GM21390 (cell line): ENCODE measurements at regions not wholly inside any gene's neighbourhood (a gene's known extent, or its start where the extent isn't known, plus 50 kb on each side); places are given as distances from the start of the nearest gene placed in this dataset.
"Not testable (repeated sequence)": the region's sequence is repeated elsewhere in the genome, so short reads cannot be mapped to it uniquely, and the experiment has no call there.

ENCODE experiments used
- ATAC-seq: cut with Tn5 transposase; IDR thresholded peaks from one replicate; pipeline ENCODE4 v1.9.1; 2021; ENCODE audit not compliant: unreplicated experiment

DNA sequence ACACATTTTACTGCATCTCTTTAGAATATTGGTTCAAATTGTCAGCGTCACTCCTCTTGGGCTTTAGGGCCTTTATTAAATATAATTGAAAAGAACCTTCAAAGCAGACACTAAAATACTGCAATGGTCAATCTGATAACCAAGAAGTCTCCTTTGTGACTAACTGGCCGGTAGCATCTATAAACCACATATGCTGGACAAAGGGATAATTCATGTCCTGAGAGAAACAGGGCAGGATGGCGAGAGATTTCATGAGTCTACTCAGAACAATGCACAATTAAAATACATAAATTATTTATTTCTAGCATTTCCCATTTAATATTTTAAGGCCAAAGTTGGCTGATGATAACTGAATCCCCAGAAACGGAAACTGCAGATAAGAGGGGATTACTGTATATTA is 1083.4 kb upstream of the CDH18 start:
- ATAC-seq: no peak

DNA sequence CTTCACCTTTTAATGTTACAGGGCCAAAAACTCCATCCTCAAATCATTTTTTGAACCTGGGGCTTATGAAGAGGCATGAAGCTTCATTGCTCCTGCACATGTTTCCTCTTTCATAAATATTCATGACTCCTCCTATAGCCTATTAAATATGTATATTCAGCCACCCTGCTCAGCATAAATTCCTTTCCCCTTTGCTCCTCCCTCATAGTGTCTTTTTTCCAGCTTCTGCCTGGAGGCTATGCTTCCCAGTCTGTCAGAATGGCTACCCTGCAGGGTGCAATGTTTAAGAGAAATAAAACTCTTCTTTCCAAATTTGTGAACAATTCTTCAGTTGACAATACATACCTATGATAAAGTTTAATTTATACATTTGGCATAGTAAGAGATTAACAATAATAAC is 1082.9 kb upstream of the CDH18 start:
- ATAC-seq: no peak

DNA sequence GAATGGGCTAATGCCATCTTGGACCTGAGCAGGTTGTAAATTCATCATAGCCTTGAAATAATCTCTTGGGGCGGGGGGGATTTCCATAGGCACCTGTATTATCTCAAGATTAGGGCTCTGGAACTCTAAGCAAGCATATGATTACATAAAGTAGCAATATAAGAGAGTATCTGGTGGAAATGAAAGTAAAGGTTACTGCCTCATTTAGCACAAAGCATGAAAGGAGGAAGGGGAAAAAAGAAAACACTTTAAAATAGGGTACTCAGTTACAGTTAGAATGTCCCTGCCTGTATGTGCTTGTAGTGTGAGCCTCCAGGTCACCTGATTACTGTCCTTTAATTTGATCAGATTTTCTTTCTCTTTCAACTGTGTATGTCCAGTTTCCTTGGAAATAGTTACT is 1079.7 kb upstream of the CDH18 start:
- ATAC-seq: no peak

DNA sequence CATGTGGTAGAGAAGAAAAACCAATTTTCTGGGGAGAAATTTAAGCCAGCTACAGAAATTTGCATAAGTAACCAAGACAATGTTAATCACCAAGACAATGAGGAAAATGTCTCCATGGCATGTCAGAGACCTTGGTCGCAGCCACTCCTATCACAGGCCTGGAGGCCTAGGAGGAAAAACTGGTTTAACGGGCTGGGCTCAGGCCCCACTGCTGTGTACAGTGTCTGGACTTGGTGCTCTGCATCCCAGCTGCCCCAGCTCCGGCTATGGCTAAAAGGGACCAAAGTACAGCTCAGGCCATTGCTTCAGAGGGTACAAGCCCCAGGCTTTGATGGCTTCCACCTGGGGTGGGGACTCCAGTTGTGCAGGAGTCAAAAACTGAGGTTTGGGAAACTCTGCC is 1075.1 kb upstream of the CDH18 start:
- no peak for ATAC-seq

DNA sequence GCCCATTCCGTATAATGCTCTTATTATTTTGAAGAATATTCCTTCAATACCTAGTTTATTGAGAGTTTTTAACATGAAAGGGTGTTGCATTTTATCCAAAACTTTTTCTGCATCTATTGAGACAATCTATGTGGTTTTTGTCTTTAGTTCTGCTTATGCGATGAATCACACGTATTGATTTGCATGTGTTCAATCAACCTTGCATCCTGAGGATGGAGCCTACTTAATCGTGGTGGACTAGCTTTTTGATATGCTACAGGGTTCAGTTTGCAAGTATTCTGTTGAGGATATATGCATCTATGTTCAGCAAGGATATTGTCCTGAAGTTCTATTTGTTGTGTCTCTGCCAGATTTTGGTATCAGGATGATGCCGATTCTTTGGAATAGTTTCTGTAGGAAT is 1070.3 kb upstream of the CDH18 start:
- ATAC-seq: peak; percentile 98

DNA sequence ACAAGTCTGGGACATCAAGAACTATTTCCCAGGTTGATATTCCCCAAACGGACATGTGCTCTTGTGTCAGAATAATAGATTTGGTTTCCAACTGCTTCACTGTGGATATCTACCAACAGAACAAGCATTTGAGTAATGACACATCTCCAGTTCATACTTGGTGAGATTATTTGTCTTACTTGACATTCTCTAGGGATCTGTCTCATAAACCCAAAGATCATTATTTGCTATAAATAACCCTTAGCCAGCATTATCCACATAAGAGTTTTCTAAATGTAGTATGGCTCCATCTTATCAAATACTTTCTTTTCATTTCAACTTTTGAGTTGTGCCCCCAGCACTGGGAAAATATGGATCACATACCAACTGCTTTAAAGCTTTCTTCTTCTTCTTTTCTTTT is 1063.9 kb upstream of the CDH18 start:
- ATAC-seq: no peak

DNA sequence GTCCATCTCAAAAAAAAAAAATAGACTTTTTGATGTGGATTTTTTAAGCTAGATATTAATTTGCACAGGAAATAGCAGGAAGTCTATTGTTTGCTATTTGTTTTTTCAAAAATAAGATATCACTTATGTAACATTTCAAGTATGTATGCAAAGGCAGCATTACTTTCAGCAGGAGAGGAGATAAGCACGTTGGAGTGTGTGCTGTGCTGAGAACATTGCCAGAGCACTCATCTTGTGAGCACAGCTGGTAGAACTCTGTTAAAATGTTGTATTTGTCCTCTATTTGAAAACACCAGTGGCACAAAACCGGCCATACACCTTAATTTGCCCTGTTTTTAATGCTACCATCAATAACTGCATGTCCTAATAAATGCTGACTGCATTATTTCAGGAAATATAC is 1061.9 kb upstream of the CDH18 start:
- no peak for ATAC-seq

DNA sequence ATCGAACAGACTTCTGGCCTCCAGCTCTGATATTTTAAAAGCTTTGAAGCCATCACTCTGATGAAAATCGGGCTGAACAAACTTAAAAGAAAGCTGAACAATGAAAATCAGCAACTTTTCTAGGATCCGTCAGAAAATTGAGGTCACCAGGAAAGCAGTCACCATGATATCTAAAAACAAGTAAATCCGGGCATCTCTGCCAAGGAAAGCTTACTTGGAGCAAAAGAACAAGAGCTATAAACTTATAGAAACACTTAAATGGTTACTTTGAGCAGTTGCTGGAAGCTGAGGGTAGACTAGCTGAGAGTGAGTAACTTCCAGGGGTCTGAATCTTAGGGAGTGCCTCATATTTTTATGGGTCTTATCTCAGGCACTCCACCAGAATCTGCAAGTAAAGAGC is 1043.0 kb upstream of the CDH18 start:
- no peak for ATAC-seq

DNA sequence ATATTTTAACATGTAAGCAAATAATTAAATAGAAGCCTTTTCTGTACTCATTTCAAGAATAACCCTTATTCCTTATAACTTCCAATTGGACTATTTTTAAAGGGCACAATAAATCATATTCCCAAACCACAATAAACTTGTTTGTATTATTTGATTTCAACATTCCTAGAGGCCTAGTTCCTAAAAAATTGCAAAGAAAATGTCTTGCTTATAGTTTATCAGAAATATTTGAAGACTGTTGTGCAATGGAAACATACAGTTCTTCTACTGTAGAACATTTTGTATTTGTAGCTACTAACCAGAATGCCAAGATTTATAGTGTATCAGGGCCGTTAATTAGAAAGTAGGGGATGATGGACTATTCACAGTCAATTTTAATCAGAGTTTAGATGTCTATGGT is 1037.0 kb upstream of the CDH18 start:
- no peak for ATAC-seq

DNA sequence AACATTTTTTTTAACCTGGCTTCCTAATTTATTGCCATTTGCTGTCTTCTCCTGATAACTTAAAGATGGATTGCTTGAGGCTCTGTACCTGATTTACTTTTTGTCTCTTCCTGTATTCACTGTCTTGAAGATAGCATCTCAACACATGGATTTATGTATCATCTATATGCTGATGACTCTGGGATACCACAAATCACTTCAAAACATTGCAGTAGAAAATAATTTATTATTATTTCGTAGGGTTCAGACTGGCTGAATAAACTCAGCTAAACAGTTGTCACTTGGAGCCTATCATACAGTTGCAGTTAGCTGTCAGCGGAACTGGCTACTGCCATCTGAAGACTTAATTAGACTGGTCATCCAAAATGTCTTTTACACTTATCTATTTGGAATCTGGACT is 1025.2 kb upstream of the CDH18 start:
- ATAC-seq: no peak

DNA sequence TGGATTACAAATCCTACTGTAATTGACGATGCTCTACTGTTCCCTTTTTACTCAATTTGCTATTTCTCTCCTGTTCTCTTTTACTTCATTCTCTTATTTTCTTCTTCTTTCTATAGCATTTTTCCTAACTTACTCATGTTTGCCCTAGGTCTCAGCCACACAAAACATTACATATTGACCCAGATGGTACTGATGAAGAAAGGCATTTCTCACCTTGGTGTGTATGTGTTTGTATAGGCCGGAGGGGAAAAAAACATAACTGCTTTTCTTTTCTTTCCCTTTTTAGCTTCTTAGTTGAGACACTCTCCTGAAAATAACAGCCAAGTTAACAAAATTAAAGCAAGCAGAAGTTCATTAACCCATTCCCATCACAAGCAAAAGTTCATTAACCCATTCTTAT is 1019.8 kb upstream of the CDH18 start:
- no peak for ATAC-seq

DNA sequence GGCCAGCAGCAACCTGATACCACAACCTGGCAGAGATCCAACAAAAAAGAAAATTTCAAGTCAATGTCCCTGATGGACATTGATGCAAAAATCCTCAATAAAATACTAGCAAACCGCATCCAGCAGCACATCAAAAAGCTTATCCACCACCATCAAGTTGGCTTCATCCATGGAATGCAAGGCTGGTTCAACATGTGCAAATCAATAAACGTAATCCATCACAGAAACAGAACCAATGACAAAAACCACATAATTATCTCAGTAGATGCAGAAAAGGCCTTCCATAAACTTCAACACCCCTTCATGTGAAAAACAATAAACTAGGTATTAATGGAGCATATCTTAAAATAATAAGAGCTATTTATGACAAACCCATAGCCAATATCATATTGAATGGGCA is 1000.9 kb upstream of the CDH18 start:
- not testable (repeated sequence) for ATAC-seq

DNA sequence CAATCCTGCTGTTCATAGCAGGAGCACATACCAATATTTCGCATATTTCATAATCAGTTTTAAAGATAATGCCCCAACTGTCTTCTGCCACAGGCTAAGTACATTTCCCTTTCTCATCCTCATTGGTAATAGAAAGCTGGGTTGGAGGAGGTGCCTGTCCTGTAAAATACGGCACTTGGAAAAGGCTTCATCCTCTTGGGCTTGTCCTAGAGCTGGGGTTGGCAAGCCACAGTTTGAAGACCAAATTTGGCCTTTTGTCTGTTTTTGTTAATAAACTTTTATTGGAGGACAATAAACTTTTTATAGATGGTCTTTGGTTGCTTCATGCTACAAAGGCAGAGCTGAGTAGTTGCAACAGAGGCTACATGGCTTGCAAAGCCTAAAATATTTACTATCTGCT is 997.8 kb upstream of the CDH18 start:
- no peak for ATAC-seq

DNA sequence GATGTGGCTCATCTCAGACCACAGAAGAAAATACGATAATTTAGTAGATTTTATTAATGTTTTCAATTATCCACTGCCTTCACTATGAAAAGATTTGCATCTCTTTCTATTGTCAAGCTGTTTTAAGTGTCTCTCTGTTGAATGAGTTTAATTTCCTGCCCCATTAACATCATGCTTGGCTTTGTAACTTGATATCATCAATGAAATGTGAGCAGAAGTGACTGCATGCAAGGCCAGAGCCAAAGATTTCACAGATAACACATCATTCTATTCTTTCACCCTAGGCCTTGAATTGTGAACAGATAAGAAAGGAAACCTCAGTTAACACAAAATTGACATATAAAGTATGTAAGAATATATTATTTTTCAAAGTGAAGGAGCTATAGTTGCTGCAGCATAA is 986.4 kb upstream of the CDH18 start:
- ATAC-seq: no peak

DNA sequence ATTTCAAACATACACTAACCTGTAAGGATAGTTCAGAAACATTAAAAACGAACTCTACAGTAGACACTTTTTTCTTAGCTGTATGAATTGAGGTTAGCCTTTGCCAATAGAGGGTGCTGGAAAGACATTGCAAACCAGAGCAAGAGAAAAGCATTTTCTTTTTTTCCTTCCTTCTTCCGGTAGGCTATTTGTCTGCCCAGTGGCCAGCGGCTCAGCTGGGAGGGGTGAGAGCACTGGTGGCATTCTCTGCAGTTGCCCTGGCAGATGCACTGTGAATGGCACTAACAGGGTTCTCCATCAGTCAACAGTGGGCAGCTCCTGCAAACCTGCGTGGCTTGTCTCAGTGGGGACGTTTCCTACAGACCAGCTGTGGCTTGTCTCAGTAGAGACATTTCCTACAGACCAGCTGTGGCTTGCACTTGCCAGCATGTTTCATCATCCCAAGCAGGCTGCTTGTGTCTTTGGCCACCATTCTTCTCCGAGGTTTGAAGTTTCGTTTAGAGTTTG is 984.5 kb upstream of the CDH18 start:
- peak; percentile 75 for ATAC-seq

DNA sequence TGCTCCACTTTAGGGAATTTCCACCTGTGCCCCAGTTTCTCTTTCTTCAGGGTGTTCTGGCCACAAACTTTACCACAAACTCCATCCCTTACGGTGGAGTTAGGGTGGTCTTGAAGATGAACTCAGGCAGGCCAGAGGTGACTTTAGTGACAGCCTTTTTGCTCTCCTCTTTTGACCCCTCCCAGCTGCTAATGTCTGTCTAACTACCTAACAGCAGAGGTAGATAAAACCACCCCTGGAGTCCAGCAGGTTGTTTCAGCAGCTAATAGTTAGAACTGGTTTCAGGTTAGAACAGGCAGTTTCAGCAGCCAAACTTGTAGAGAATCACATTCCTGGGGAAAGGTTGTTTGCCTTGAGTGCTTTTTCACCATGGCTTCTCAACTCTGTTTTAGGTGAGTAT is 971.3 kb upstream of the CDH18 start:
- no peak for ATAC-seq

DNA sequence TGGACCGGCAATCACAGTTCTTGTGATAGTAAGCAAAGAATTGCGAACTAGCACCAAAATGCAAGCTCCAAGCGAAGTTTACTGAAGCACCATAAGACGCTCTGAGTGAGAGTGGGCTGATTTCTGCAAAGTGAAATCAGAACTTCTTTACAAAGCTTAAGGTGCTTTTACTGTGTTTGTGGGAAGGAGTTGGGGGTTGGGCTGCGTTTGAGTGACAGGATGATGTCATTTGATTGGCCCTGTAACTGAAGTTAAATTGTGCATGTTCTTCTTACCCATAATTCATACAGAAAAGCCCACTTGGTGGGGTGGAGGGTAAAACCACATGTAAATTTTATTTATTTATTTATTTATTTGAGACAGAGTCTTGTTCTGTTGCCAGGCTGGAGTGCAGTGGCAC is 970.6 kb upstream of the CDH18 start:
- ATAC-seq: no peak

DNA sequence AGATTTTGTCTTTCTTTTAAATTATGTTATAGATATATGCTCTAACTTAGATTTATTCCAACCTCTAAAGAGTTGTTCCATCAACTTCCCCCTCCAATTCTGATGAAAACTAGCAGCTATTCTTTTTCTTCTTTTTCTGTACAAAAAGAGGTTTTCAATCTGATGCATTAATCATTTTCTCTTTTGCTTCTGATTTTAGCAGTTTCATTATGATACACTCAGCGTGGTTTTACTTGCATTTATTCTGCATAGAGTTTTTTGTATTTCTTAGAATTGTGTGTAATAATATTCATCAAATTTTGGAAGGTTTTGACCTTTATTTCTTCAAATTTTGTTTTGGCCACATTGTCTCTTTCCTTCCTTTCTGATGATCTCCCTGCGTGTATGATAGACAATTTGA is 968.1 kb upstream of the CDH18 start:
- ATAC-seq: no peak

DNA sequence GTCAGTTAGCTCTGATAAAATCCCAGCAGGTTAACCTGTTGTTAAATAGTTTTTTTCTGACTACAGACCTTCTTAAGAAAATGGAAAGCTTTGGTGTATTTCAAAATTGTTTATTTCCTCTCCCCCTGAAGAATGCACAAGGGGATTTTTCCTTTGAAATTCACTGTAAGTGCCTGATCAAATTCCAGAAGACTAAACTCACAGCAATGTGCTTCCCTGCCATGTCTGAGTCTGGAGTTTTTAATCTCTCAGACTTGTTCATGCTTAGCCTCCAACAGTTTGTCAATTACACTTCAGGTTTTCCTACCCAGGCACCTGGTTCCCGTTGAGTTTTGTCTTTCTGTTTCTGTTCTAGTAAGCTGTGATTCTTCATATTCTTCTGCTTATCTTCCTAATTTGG is 961.6 kb upstream of the CDH18 start:
- ATAC-seq: no peak

DNA sequence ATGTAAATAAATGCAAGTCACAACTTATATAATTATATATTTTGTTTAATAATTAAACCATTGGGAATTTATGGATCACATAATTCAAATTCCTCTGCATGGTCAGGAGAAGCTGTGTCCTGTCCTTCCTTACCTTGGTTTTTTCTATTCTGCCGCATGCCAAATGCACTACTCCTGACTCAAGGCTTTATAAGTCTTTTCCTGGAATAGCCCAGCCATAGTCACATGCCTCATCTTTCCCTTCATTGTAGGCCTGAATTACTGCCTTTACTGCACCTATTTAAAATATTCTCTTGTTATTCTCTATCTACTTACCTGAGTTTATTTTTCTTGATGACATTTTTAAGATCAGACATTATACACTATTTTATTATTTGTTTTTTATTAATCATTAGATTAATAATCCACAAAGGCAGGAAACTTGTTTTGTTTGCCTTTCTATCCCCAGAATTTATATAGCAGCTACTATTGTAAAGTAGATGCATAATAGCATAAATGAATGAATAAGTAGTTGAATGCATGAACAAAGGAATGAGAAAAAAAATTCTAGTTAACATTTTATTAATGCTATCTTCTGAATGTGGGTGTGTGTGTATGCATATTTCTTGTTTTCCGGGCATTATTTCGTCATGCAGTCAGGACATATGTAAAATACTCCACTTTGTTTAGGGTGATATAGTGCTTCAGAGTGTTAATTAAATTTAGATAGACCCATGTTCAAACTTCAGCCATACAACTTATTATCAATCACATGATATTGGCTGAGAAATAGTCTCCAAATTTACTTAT is 955.4 kb upstream of the CDH18 start:
- not testable (repeated sequence) for ATAC-seq

DNA sequence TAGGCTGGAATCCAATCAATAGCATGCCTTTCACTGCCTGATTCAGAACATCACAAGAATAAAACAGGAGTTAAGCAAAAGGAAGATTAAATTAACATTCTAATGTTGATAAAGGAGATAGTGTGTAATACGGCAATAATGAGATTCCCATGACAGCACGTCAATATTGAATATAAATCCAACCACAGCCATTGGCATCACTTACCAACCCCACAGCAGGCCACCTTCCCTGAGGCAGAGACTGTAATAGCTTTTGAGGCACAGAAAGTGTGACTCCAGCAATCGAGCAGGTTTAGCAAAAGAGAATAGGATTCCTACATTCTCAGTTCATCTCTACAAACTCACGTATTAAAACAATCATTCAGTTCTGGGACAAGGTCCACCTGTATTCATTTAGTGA is 954.6 kb upstream of the CDH18 start:
- ATAC-seq: not testable (repeated sequence)

DNA sequence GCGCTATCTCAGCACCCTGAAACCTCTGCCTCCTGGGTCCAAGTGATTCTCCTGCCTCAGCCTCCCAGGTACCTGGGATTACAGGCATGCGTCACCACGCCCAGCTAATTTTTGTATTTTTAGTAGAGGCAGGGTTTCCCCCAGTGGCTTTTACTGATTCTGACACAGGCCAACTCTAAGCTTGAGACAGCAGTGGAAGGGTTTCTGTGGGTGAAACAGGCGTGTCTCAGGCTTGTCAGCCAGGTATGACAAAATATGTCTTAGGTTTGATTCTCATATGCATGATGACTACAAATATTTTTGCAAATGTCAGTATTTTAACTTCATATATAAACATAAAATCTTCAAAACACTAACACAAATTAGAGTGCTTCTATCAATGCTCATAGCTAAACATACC is 952.8 kb upstream of the CDH18 start:
- ATAC-seq: not testable (repeated sequence)

DNA sequence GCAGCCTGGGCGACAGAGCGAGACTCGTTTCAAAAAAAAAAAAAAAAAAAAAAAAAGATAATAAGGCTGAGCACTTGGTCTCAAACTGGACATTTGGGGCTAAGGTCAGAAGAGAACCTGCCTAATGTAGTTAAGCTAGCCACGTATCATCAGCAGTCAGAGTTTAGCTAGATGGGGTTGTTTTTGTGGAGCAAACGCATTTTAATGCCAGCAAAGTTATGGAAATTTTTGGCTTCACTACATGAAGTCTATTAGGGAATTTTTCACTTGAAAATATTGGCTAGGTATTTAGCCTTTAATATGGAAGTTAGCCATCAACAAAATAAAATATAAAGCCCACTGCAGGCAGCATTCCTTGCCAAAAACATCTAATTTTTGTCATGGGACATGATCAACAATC is 902.9 kb upstream of the CDH18 start:
- ATAC-seq: not testable (repeated sequence)
